Lower leg skin (tissue), 3 donors: ENCODE measurements at regions not wholly inside any gene's neighbourhood (a gene's known extent, or its start where the extent isn't known, plus 50 kb on each side); places are given as distances from the start of the nearest gene placed in this dataset.

Source experiments
- POLR2A ChIP-seq, 2 donors: fragments of 450-650 bp; IDR thresholded peaks; one replicate each; pipeline ENCODE4 v1.6.1; 2016 to 2017; ENCODE audit warnings: antibody characterized with exemption in 2 of 2, mild to moderate bottlenecking in 1 of 2, moderate library complexity in 1 of 2
- TF ChIP-seq, protein P1 (sequence below), 3 donors: fragments of 450-650 bp; IDR thresholded peaks; one replicate each; pipeline ENCODE4 v1.5.1; 2016; ENCODE audit warnings: antibody characterized with exemption in 3 of 3, mild to moderate bottlenecking in 3 of 3, moderate library complexity in 2 of 3

DNA sequence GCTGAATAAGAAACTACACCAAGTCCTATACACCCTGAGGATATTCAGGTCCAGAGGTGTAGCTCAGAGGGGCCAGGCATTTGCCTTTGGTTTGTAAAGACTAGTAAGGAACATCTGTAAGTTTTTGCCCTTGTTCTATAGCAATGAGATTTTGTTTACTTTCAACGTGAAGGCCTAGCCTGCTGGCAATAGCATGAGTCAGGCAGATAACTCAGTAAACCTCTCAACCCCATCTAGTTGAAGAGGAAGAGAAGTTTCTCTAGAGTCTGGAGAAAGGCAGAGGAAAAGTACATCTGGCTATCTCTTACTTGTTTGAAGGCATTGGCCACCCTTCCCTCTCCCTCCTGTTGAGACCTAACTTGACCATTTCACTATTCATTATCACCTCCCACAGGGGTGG lies 70.3 kb upstream of the ZNF521 start:
- TF ChIP-seq, protein P1, sequence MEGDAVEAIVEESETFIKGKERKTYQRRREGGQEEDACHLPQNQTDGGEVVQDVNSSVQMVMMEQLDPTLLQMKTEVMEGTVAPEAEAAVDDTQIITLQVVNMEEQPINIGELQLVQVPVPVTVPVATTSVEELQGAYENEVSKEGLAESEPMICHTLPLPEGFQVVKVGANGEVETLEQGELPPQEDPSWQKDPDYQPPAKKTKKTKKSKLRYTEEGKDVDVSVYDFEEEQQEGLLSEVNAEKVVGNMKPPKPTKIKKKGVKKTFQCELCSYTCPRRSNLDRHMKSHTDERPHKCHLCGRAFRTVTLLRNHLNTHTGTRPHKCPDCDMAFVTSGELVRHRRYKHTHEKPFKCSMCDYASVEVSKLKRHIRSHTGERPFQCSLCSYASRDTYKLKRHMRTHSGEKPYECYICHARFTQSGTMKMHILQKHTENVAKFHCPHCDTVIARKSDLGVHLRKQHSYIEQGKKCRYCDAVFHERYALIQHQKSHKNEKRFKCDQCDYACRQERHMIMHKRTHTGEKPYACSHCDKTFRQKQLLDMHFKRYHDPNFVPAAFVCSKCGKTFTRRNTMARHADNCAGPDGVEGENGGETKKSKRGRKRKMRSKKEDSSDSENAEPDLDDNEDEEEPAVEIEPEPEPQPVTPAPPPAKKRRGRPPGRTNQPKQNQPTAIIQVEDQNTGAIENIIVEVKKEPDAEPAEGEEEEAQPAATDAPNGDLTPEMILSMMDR (IDR thresholded peaks at IDR 0.05) = no peak
- no peak for TF ChIP-seq POLR2A (IDR thresholded peaks at IDR 0.05)
